KMS-11 (cell line): ENCODE measurements at regions not wholly inside any gene's neighbourhood (a gene's known extent, or its start where the extent isn't known, plus 50 kb on each side); places are given as distances from the start of the nearest gene placed in this dataset.

ENCODE experiments used
- H2AFZ ChIP-seq: fragments of 200-600 bp; sonication (generic); 2 replicates; pipeline ENCODE4 v1.6.1; 2016; ENCODE audit warnings: antibody characterized with exemption, mixed run types, low read depth
- H3K27ac ChIP-seq: fragments of 200-600 bp; sonication (generic); 2 replicates; pipeline ENCODE4 v1.6.1; 2016; ENCODE audit warnings: mild to moderate bottlenecking, mixed run types
- H3K27me3 ChIP-seq: fragments of 200-600 bp; sonication (generic); 2 replicates; pipeline ENCODE4 v1.6.1; 2017; ENCODE audit warnings: mild to moderate bottlenecking, low read depth, mixed run types, moderate library complexity; ENCODE audit not compliant: insufficient read depth
- H3K36me3 ChIP-seq: fragments of 200-600 bp; sonication (generic); 2 replicates; pipeline ENCODE4 v1.6.1; 2017; ENCODE audit warnings: mild to moderate bottlenecking, mixed run types; ENCODE audit not compliant: insufficient read depth
- H3K4me1 ChIP-seq: fragments of 200-600 bp; sonication (generic); 2 replicates; pipeline ENCODE4 v1.6.1; 2016; ENCODE audit warnings: mild to moderate bottlenecking, low read depth, mixed run types; ENCODE audit not compliant: poor library complexity, severe bottlenecking
- H3K4me2 ChIP-seq: fragments of 200-600 bp; sonication (generic); 2 replicates; pipeline ENCODE4 v1.7.0; 2016; ENCODE audit warnings: mild to moderate bottlenecking, mixed run types
- H3K4me3 ChIP-seq: fragments of 200-600 bp; sonication (generic); IDR thresholded peaks from 2 replicates; pipeline ENCODE4 v1.6.1; 2017; ENCODE audit warnings: low read depth, low read length, mixed read lengths; ENCODE audit not compliant: insufficient read depth
- H3K79me2 ChIP-seq: fragments of 200-600 bp; sonication (generic); 2 replicates; pipeline ENCODE4 v1.6.1; 2016; ENCODE audit warnings: low read depth, mixed run types; ENCODE audit not compliant: insufficient read depth
- H3K9ac ChIP-seq: fragments of 200-600 bp; sonication (generic); 2 replicates; pipeline ENCODE4 v1.6.1; 2016; ENCODE audit warnings: mild to moderate bottlenecking, mixed run types
- H4K20me1 ChIP-seq: fragments of 200-600 bp; sonication (generic); 2 replicates; pipeline ENCODE4 v1.6.1; 2016; ENCODE audit warnings: mild to moderate bottlenecking, mixed run types; ENCODE audit not compliant: insufficient read depth
- TF ChIP-seq, protein P1 (sequence below): fragments of 200-600 bp; sonication (generic); conservative IDR thresholded peaks from 2 replicates; pipeline ENCODE4 v1.6.1; 2017; ENCODE audit warnings: low read depth, mild to moderate bottlenecking, antibody characterized with exemption, low read length, moderate library complexity, mixed read lengths

DNA sequence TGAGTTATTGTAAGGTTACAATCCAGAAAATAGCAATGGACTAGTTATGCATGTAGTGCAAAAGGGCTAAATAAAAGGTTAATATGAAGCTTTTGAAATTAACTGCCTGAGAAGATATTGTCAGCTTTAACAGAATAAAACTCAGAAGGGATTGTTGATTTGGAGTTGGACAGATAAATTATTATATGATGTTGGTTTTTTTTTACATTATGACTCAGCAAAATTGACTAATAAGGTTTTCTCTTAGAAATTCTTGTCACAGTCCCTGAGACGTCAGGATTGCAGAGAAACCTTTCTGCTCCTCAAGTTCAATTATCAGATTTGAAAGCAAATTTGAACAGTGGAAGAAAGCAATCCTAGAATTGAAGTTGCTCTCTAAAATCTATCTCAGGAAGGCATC is 946.9 kb downstream of the CBLN2 start:
- no peaks in the 10 kb centered on the region for H3K79me2 ChIP-seq
- H3K9ac ChIP-seq = no peak overlapping the region
- no peaks in the 10 kb centered on the region for H3K4me1 ChIP-seq
- no peaks in the 10 kb centered on the region for H3K36me3 ChIP-seq
- no peak overlapping the region for H3K4me2 ChIP-seq
- H3K27ac ChIP-seq = no peak overlapping the region
- no peak overlapping the region for H3K4me3 ChIP-seq
- TF ChIP-seq, protein P1, sequence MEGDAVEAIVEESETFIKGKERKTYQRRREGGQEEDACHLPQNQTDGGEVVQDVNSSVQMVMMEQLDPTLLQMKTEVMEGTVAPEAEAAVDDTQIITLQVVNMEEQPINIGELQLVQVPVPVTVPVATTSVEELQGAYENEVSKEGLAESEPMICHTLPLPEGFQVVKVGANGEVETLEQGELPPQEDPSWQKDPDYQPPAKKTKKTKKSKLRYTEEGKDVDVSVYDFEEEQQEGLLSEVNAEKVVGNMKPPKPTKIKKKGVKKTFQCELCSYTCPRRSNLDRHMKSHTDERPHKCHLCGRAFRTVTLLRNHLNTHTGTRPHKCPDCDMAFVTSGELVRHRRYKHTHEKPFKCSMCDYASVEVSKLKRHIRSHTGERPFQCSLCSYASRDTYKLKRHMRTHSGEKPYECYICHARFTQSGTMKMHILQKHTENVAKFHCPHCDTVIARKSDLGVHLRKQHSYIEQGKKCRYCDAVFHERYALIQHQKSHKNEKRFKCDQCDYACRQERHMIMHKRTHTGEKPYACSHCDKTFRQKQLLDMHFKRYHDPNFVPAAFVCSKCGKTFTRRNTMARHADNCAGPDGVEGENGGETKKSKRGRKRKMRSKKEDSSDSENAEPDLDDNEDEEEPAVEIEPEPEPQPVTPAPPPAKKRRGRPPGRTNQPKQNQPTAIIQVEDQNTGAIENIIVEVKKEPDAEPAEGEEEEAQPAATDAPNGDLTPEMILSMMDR = no peak
- no peaks in the 10 kb centered on the region for H3K27me3 ChIP-seq
- no peak overlapping the region; the same call in 1 of the 2 replicates for H2AFZ ChIP-seq
- no peaks in the 10 kb centered on the region for H4K20me1 ChIP-seq

DNA sequence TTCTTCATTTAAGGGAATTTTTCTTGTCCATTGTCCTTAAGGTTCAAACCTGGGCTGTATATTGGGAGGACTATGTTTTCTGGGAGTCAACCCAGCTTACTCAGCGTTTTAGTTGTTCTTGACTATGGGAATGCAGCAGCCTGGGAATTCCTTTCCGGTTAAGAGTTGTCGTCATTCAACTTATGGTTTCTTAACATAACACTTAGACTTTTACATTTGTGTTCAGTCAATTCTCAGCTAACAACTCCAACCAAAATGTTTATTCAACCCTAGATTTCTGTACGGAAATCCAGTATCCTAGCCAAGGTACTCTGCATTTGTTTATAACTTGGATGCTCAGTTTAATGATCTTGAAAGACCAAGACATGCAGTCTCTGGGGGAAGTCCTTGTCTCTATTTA is 960.9 kb downstream of the CBLN2 start:
- TF ChIP-seq, protein P1 = no peak
- Histone ChIP-seq H3K4me2 (no peak overlapping the region), H4K20me1 (no peaks in the 10 kb centered on the region), H3K4me3 (no peak overlapping the region), H3K27ac (no peak overlapping the region), H3K27me3 (no peaks in the 10 kb centered on the region), H3K36me3 (no peaks in the 10 kb centered on the region), H3K79me2 (no peaks in the 10 kb centered on the region), H2AFZ (no peak overlapping the region), H3K9ac (no peak overlapping the region), H3K4me1 (no peaks in the 10 kb centered on the region)

DNA sequence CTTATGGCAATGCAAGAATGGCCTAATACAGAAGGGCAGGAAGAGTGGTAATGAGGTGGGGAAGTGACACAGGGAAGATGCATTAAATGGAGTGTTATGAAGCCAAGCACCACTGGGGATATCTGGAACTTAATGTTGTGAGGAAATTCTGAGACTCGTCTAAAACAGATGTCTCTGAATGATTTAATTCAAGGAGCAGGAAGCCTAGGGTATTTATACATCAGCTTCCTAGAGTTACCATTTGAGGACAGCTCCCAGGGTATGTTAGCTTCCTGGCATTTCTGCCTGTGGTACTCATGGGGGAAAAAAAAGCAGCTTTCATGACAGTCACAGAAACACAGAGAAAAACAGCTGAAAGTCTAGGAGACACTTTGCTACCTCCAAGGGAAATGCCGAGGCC is 989.5 kb downstream of the CBLN2 start:
- Histone ChIP-seq H3K4me1 (no peaks in the 10 kb centered on the region), H2AFZ (no peak overlapping the region), H3K36me3 (no peaks in the 10 kb centered on the region), H3K79me2 (no peaks in the 10 kb centered on the region), H3K27me3 (no peaks in the 10 kb centered on the region), H4K20me1 (no peaks in the 10 kb centered on the region), H3K9ac (no peak overlapping the region), H3K27ac (no peak overlapping the region), H3K4me2 (no peak overlapping the region), H3K4me3 (no peak overlapping the region)
- TF ChIP-seq, protein P1 = no peak

DNA sequence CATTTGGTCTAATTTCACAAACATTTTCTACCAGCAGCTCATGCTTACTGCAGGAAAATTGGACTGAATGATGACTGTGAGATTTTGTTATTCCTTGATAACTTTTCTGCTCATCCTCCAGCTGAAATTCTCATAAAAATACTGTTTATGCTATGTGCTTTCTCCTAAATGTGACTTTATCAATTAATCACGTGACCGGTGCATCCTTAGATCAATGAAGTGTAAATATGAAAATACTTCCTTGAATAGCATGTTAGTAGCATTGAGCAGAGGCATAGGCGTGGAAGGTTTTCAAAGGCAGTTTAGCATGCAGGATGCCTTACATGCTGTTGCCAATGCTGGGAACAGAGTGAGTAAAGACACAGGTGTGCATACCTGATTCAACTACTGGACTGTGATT is 1002.5 kb downstream of the CBLN2 start:
- no peaks in the 10 kb centered on the region for H3K36me3 ChIP-seq
- H3K79me2 ChIP-seq = no peaks in the 10 kb centered on the region
- TF ChIP-seq, protein P1 = no peak
- H3K27me3 ChIP-seq = no peaks in the 10 kb centered on the region
- H3K4me3 ChIP-seq = no peak overlapping the region
- H3K4me2 ChIP-seq = no peak overlapping the region
- H3K4me1 ChIP-seq = no peaks in the 10 kb centered on the region
- no peaks in the 10 kb centered on the region for H4K20me1 ChIP-seq
- no peak overlapping the region for H3K27ac ChIP-seq
- no peak overlapping the region for H3K9ac ChIP-seq
- H2AFZ ChIP-seq = no peak overlapping the region
